Glutamatergic neuron (in vitro differentiated cells): ENCODE measurements at regions not wholly inside any gene's neighbourhood (a gene's known extent, or its start where the extent isn't known, plus 50 kb on each side); places are given as distances from the start of the nearest gene placed in this dataset.

Experiments used
- DNase-seq: peaks from one replicate; pipeline ENCODE4 v3.0.0; 2022
- H3K27ac Mint-ChIP-seq: one replicate; pipeline ENCODE4 v1.8.0; 2020; ENCODE audit warnings: mild to moderate bottlenecking, mixed read lengths, inconsistent platforms; ENCODE audit not compliant: unreplicated experiment
- H3K27me3 Mint-ChIP-seq: one replicate; pipeline ENCODE4 v1.8.0; 2020; ENCODE audit warnings: mild to moderate bottlenecking, moderate library complexity, mixed read lengths, inconsistent platforms; ENCODE audit not compliant: unreplicated experiment
- H3K36me3 Mint-ChIP-seq: one replicate; pipeline ENCODE4 v1.8.0; 2020; ENCODE audit warnings: mild to moderate bottlenecking, mixed read lengths, inconsistent platforms; ENCODE audit not compliant: unreplicated experiment
- H3K4me1 Mint-ChIP-seq: one replicate; pipeline ENCODE4 v1.8.0; 2020; ENCODE audit warnings: mild to moderate bottlenecking, low read depth, mixed read lengths, inconsistent platforms; ENCODE audit not compliant: unreplicated experiment
- H3K4me3 Mint-ChIP-seq: one replicate; pipeline ENCODE4 v1.8.0; 2020; ENCODE audit warnings: mild to moderate bottlenecking, mixed read lengths, inconsistent platforms; ENCODE audit not compliant: unreplicated experiment
- H3K9me3 Mint-ChIP-seq: one replicate; pipeline ENCODE4 v1.8.0; 2020; ENCODE audit warnings: mild to moderate bottlenecking, moderate library complexity, mixed read lengths, inconsistent platforms; ENCODE audit not compliant: unreplicated experiment
- CTCF ChIP-seq: fragments of 200-600 bp; sonication (generic); IDR thresholded peaks from one replicate; pipeline ENCODE4 v1.5.0; 2021; ENCODE audit not compliant: partially characterized antibody, unreplicated experiment

DNA sequence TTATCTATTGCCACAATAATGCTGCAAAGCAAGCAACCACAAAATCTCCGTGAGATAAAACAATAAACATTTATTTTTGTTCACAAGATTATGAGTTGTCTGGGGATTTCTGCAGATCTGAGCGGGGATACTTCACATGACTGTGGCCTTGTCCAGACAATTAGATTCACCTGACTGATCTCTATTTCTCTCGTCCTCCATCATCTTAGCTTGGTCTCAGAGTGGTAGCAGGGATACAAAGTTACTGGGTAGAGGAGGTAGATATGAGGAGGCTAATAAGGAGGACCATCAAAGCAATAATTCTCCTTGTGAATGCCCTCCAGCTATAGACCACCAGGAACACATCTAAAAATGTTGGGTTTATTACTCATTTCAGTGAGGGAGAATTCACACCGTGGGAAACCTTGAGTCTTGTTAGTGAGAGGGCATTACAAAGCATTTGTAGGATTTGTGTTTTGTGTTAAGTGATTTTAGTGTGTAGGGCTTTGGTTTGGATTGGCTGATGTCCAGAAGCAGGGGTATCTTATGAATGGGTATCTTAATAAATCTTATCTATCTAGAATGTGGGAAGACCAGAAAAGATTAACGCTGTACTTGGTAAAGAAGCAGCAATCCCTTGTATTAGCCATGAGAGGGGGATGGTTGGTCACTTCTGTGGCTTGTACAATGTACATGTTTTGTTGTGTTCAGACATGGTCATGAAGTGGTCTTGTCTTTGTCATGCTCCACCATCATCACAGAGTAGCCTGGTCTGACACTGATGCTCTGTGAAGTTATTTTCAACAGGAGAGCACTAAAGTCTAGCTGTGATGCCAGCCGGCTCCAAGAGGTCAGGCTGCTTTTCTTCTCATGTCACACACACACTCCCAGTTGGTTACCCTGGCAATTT, 287.6 kb upstream of the STT3B start:
- Mint-ChIP-seq H3K27me3 (no peaks in the 10 kb centered on the region), H3K36me3 (no peaks in the 10 kb centered on the region), H3K9me3 (peaks cover 2% of the 10 kb centered on the region), H3K4me3 (no peak overlapping the region), H3K27ac (no peak overlapping the region), H3K4me1 (no peaks in the 10 kb centered on the region)
- no peak for TF ChIP-seq CTCF
- DNase-seq: no peak

DNA sequence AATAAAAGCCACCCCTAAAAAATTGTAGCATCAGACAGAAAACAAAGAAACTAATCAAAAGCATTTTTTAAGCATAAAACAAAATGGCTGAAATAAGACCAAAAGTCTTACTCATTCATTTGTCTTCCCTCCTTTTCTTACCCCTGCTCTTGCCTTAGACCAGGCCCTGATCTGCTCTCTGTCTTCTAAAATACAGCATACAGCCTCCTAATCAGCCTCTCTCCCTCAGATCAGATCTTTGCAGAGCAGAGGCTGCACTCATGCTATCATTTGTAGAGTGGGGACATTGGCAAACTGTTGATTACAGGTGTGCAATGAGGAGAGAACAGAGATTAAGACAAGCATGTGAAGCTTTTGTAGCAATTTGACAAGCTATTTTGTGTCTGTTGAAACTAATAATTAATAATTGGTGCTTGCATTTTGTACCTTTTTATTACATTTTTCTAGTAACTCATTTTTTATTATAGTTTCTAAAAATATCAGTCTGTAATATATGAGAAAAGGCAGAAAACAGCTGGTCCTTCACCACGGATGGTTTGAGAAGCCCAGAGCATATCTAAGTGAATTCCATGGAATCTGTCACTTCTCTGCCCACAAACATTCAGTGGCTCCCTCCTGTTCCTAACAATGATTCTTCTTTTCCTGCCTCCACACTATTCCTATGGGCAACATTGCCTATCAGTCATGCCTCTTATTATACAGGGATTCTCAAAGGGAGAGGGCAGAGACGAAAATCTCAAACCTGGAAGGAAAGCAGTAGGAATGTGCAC, 286.2 kb upstream of the STT3B start:
- no peak for DNase-seq
- Mint-ChIP-seq H3K4me1 (no peaks in the 10 kb centered on the region), H3K27ac (no peak overlapping the region), H3K9me3 (peaks cover 2% of the 10 kb centered on the region), H3K36me3 (no peaks in the 10 kb centered on the region), H3K27me3 (no peaks in the 10 kb centered on the region), H3K4me3 (no peak overlapping the region)
- no peak for TF ChIP-seq CTCF

DNA sequence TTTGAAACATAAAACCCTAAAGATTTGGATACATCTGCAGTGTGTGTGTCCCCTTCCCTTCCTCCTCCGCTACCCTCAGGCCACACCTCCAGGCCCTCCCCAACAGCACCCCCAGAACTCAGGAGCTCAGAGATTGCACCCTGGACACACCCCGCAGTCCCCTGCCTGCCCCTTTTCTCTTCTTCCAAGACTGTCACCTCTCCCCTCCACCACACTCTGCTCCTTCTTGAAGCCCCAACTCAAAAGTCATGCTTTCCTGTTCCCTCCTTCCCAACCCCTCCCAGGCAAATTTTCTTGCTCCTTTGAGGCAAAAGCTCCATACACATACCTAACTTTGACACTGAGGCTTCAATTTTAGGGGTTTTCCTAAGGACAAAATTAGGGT, 285.7 kb upstream of the STT3B start:
- no peak for TF ChIP-seq CTCF
- Mint-ChIP-seq H3K27ac (no peak overlapping the region), H3K4me3 (no peak overlapping the region), H3K9me3 (peaks cover 2% of the 10 kb centered on the region), H3K4me1 (no peaks in the 10 kb centered on the region), H3K27me3 (no peaks in the 10 kb centered on the region), H3K36me3 (no peaks in the 10 kb centered on the region)
- no peak for DNase-seq

- Mint-ChIP-seq H3K4me3 (no peak overlapping the region), H3K27me3 (no peaks in the 10 kb centered on the region), H3K27ac (no peak overlapping the region), H3K36me3 (no peaks in the 10 kb centered on the region), H3K4me1 (no peaks in the 10 kb centered on the region), H3K9me3 (peaks cover 2% of the 10 kb centered on the region)
- TF ChIP-seq CTCF: no peak
- no peak for DNase-seq
Observed at GRCh38 chr3:31247850-31248562, 284.7 kb upstream of the STT3B start.
